Gastrocnemius medialis (tissue), 4 donors: ENCODE measurements at regions not wholly inside any gene's neighbourhood (a gene's known extent, or its start where the extent isn't known, plus 50 kb on each side); places are given as distances from the start of the nearest gene placed in this dataset.

ENCODE experiments used
- POLR2A ChIP-seq, 2 donors: fragments of 450-650 bp; IDR thresholded peaks; one replicate each; pipeline ENCODE4 v1.6.1; 2017; ENCODE audit warnings: antibody characterized with exemption in 2 of 2, mild to moderate bottlenecking in 2 of 2, moderate library complexity in 2 of 2
- TF ChIP-seq, protein P1 (sequence below), 5 experiments: fragments of 450-650 bp in 3 of 5; fragments of 200-600 bp in 2 of 5; sonication (generic) in 2 of 5; IDR thresholded peaks in 4 of 5; conservative IDR thresholded peaks in 1 of 5; 1 replicate in 4 of 5; 2 replicates in 1 of 5; pipeline ENCODE4 v1.5.1; 2016 to 2019; ENCODE audit warnings: antibody characterized with exemption in 5 of 5, mild to moderate bottlenecking in 3 of 5, moderate library complexity in 3 of 5

DNA sequence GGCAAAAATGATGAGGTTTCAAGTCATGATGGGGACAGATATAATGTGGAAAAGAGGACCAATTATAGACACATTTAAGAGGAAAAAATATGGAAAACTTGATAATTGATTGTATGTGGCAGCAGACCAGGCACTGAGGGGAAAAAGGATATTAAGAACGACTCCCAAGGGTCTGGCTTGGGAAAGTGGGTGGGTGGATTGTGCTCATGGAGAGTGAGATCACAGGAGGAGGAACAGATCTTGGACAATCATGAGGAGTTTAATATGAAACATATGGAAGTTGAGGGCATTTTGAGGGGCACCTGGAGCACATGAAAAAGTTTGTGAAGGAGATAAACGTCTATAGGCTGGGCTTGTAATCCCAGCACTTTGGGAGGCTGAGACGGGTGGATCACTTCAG is 454.3 kb upstream of the KLF4 start:
- TF ChIP-seq POLR2A (IDR thresholded peaks at IDR 0.05), result no peak
- TF ChIP-seq, protein P1, sequence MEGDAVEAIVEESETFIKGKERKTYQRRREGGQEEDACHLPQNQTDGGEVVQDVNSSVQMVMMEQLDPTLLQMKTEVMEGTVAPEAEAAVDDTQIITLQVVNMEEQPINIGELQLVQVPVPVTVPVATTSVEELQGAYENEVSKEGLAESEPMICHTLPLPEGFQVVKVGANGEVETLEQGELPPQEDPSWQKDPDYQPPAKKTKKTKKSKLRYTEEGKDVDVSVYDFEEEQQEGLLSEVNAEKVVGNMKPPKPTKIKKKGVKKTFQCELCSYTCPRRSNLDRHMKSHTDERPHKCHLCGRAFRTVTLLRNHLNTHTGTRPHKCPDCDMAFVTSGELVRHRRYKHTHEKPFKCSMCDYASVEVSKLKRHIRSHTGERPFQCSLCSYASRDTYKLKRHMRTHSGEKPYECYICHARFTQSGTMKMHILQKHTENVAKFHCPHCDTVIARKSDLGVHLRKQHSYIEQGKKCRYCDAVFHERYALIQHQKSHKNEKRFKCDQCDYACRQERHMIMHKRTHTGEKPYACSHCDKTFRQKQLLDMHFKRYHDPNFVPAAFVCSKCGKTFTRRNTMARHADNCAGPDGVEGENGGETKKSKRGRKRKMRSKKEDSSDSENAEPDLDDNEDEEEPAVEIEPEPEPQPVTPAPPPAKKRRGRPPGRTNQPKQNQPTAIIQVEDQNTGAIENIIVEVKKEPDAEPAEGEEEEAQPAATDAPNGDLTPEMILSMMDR (IDR thresholded peaks at IDR 0.05 in 4 of 5, conservative IDR thresholded peaks at IDR 0.05 in 1 of 5), result no peak
